Right atrium auricular region (tissue), 2 donors: ENCODE measurements at regions not wholly inside any gene's neighbourhood (a gene's known extent, or its start where the extent isn't known, plus 50 kb on each side); places are given as distances from the start of the nearest gene placed in this dataset.

Experiments used
- DNase-seq: peaks from one replicate; pipeline ENCODE4 v3.0.0-alpha.2; 2019; ENCODE audit warnings: low spot score
- H3K27ac ChIP-seq, 2 donors: fragments of 200-600 bp; sonication (generic); 1 replicate in 1 of 2; 2 replicates in 1 of 2; pipeline ENCODE4 v1.5.1; 2016 to 2019
- H3K27me3 ChIP-seq, 2 donors: fragments of 200-600 bp; sonication (generic); one replicate each; pipeline versions ENCODE4 v1.5.1 to v1.6.0; 2017 to 2019
- H3K36me3 ChIP-seq: fragments of 200-600 bp; sonication (generic); one replicate; pipeline ENCODE4 v1.5.1; 2016
- H3K4me1 ChIP-seq, 2 donors: fragments of 200-600 bp; sonication (generic); one replicate each; pipeline versions ENCODE4 v1.5.1 to v1.6.0; 2017 to 2019
- H3K4me3 ChIP-seq, 2 donors: fragments of 200-600 bp; sonication (generic); 1 replicate in 1 of 2; 2 replicates in 1 of 2; pipeline ENCODE4 v1.5.1; 2017 to 2019; ENCODE audit warnings: mild to moderate bottlenecking in 1 of 2, moderate library complexity in 1 of 2
- H3K9me3 ChIP-seq, 2 donors: fragments of 200-600 bp; sonication (generic); one replicate each; pipeline ENCODE4 v1.5.1; 2019
- TF ChIP-seq, protein P1 (sequence below), 2 donors: fragments of 200-600 bp; sonication (generic); IDR thresholded peaks; one replicate each; pipeline ENCODE4 v1.5.1; 2019; ENCODE audit warnings: antibody characterized with exemption in 2 of 2

DNA sequence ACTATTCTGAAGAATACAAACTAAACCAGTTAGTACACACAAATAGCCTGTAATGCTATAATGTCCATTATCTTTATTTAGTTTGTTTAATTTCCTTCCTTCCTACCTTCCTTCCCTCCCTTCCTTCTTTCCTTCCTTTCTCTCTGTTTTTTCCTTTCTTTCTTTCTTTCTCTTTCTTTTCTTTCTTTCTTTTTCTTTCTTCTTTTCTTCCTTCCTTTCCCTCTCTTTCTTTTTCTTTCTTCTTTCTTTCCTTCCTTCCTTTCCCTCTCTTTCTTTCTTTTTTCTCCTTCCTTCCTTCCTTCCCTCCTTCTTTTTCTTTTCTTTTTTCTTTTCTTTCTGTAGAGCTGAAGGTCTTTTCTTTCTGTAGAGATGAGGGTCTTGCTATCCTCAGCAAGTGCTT is 131.2 kb downstream of the TMEM30B start:
- TF ChIP-seq, protein P1, sequence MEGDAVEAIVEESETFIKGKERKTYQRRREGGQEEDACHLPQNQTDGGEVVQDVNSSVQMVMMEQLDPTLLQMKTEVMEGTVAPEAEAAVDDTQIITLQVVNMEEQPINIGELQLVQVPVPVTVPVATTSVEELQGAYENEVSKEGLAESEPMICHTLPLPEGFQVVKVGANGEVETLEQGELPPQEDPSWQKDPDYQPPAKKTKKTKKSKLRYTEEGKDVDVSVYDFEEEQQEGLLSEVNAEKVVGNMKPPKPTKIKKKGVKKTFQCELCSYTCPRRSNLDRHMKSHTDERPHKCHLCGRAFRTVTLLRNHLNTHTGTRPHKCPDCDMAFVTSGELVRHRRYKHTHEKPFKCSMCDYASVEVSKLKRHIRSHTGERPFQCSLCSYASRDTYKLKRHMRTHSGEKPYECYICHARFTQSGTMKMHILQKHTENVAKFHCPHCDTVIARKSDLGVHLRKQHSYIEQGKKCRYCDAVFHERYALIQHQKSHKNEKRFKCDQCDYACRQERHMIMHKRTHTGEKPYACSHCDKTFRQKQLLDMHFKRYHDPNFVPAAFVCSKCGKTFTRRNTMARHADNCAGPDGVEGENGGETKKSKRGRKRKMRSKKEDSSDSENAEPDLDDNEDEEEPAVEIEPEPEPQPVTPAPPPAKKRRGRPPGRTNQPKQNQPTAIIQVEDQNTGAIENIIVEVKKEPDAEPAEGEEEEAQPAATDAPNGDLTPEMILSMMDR (IDR thresholded peaks at IDR 0.05): no peak
- DNase-seq: no peak
- no peaks in the 10 kb centered on the region for H3K27me3 ChIP-seq
- H3K4me1 ChIP-seq: no peaks in the 10 kb centered on the region
- no peaks in the 10 kb centered on the region for H3K9me3 ChIP-seq
- H3K36me3 ChIP-seq: no peaks in the 10 kb centered on the region
- no peak overlapping the region for H3K27ac ChIP-seq
- H3K4me3 ChIP-seq: no peak overlapping the region

DNA sequence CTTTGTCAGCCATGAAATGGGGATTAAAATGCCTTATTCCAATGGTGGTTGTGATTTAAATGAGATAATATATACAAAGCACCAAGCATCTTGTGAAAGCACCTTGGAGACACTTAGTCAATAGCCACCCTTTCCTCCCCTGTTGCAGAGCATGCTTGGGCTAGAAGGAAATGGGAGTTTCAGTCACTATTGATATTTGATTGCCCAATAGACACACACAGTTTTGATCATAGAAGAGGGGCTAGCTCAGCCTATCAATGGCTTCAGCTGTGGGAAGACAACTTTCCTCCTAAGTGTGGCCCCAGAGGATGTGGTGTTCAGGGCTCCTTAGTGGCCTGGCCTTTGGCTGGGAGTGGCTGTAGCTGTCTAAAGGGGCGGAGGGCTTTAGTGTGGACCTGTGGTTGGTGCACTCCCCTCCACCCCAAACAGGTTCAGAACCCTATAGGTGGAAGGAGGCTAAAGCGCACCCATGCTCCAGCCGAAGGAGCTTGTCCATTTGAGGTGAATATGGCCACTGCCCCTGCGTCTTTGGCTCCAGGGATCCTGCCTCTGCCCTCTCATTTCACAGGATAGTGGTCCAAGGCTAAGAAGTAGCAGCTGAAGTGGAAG is 132.3 kb downstream of the TMEM30B start:
- H3K9me3 ChIP-seq: peaks cover 0 to 6% of the 10 kb centered on the region in 2 donors
- DNase-seq: no peak
- no peaks in the 10 kb centered on the region for H3K4me1 ChIP-seq
- TF ChIP-seq, protein P1 (IDR thresholded peaks at IDR 0.05): no peak
- no peak overlapping the region for H3K4me3 ChIP-seq
- no peak overlapping the region for H3K27ac ChIP-seq
- no peaks in the 10 kb centered on the region for H3K27me3 ChIP-seq
- no peaks in the 10 kb centered on the region for H3K36me3 ChIP-seq

DNA sequence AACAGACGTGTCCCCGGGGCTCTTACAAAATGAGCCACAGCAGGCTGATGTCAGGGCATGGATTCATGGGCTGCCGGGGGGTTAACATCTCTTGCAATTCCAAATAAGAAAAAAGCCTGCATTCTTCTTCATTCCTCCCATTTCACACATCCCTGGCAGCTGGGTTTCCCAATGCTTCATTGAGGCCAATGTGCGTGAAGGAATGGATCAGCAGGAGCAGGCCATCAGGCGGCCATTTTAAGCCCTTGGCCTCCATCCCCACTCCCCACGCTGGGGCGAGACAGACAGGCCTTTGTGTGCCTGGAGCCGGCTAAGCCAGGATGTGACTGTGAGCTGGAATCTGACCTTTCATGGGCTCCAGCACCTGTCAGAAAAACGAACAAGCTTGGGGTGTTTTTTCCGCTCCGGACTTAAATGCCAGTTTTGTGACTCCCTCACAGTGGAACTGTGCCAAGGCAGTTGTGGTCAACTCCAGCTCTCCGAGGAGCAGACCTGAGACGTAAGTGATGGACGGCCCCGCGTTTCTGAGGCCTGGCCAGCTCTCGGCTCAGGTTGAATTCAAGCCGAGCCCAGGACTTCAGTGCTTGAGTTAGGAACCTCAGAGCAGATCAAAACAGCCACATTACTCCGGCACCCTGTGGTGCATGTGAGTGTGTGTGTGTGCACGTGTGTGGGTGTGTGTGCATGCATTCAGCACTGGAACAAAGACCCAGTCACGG is 133.1 kb downstream of the TMEM30B start:
- Histone ChIP-seq H3K4me1 (no peaks in the 10 kb centered on the region), H3K27me3 (no peaks in the 10 kb centered on the region), H3K4me3 (no peak overlapping the region), H3K36me3 (no peaks in the 10 kb centered on the region), H3K9me3 (peaks cover 0 to 8% of the 10 kb centered on the region in 2 donors), H3K27ac (no peak overlapping the region)
- TF ChIP-seq, protein P1 (IDR thresholded peaks at IDR 0.05): no peak
- no peak for DNase-seq

DNA sequence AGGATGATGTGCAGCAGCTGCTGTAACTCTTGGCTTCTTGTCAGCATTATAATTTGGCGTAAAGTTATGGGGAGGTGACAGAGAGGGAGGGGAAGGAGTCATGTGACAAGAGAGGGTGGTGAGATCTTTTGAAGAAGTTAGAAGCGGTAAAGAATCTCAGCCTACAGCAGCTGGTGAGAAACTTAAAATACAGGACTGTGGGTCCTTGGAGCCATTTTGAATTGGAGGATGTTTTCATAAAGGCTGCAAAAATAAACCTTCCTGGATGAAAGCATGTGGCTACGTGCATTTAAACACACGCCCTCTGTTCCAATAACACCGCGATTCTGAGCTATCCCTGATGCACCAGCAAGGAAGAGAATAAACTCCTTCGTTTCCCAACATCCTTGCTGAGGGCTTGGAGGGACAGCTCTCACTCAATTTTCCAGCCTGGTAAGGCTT is 133.7 kb downstream of the TMEM30B start:
- peaks cover 0 to 8% of the 10 kb centered on the region in 2 donors for H3K9me3 ChIP-seq
- no peak for DNase-seq
- H3K36me3 ChIP-seq: no peaks in the 10 kb centered on the region
- H3K27me3 ChIP-seq: no peaks in the 10 kb centered on the region
- no peaks in the 10 kb centered on the region for H3K4me1 ChIP-seq
- no peak overlapping the region for H3K27ac ChIP-seq
- TF ChIP-seq, protein P1 (IDR thresholded peaks at IDR 0.05): no peak
- no peak overlapping the region for H3K4me3 ChIP-seq

DNA sequence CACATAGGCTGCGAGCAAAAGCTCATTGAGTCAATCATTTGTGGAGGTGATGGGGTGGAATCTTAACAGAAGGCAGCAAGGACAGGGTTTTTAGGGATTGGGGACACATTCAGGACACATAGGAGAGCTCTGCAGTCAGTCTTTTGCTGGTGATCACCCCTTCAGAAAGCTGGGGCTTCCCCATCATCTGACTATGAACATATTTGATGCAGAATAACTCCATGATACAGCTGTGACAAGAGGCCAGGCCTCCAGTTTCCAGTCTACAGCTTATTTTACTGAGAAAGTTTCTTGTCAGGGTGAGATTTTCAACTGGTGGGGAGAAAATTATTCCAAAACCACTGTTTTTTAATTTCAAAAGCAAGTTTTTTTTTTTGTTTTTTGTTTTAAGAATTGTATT is 134.2 kb downstream of the TMEM30B start:
- no peaks in the 10 kb centered on the region for H3K27me3 ChIP-seq
- no peak overlapping the region for H3K4me3 ChIP-seq
- peaks cover 0 to 8% of the 10 kb centered on the region in 2 donors for H3K9me3 ChIP-seq
- no peak overlapping the region for H3K27ac ChIP-seq
- no peaks in the 10 kb centered on the region for H3K4me1 ChIP-seq
- TF ChIP-seq, protein P1 (IDR thresholded peaks at IDR 0.05): no peak
- no peak for DNase-seq
- H3K36me3 ChIP-seq: no peaks in the 10 kb centered on the region
